ENCODE measurements at regions not wholly inside any gene's neighbourhood (a gene's known extent, or its start where the extent isn't known, plus 50 kb on each side); places are given as distances from the start of the nearest gene placed in this dataset.

DNA sequence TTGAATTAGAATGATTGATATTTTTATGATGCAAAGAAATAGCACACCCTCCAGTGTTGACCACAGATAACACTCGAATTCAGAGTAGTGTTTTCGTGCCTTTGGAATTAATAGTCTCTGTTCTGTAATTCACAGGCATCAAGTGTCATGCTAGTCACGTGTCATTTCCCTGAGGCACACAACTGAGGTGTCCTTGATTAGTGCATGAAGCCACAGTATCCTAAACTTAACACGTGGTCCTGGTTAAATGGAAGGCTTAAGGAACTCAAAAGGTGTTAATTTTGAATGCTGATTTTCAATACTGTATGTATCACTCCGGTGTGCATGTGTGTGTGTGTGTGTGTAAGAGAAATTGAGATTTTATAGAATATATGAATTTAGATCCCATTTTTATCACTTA lies 625.6 kb downstream of the TMEM114 start:
- no peak for DNase-seq
- BruUV-seq (replicated peaks) = no TSS peak
- Histone ChIP-seq H3K4me1 (no peaks in the 10 kb centered on the region), H3K27me3 (replicated peaks; ENCODE audit: control insufficient read depth, insufficient read depth, low read length) (no peaks in the 10 kb centered on the region), H3K4me3 (ENCODE audit: low read depth, low read length) (no peak overlapping the region), H3K9me3 (no peaks in the 10 kb centered on the region), H3K36me3 (ENCODE audit: control insufficient read depth, insufficient read depth, low read length) (no peaks in the 10 kb centered on the region)
- TF ChIP-seq, protein P1, sequence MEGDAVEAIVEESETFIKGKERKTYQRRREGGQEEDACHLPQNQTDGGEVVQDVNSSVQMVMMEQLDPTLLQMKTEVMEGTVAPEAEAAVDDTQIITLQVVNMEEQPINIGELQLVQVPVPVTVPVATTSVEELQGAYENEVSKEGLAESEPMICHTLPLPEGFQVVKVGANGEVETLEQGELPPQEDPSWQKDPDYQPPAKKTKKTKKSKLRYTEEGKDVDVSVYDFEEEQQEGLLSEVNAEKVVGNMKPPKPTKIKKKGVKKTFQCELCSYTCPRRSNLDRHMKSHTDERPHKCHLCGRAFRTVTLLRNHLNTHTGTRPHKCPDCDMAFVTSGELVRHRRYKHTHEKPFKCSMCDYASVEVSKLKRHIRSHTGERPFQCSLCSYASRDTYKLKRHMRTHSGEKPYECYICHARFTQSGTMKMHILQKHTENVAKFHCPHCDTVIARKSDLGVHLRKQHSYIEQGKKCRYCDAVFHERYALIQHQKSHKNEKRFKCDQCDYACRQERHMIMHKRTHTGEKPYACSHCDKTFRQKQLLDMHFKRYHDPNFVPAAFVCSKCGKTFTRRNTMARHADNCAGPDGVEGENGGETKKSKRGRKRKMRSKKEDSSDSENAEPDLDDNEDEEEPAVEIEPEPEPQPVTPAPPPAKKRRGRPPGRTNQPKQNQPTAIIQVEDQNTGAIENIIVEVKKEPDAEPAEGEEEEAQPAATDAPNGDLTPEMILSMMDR (IDR thresholded peaks at IDR 0.05; ENCODE audit: insufficient read depth in 1 of 2, low read depth in 1 of 2, low read length in 1 of 2, severe bottlenecking in 1 of 2, unreplicated experiment in 1 of 2) = no peak
- no peaks in the 10 kb centered on the region for H3K4me1 Mint-ChIP-seq (ENCODE audit: low read depth, unreplicated experiment)
- no peak overlapping the region for H3K4me3 Mint-ChIP-seq (ENCODE audit: unreplicated experiment)
- no peaks in the 10 kb centered on the region for H3K9me3 Mint-ChIP-seq (ENCODE audit: unreplicated experiment)
- CTCF ChIA-PET = no interaction called here
- H3K27ac Mint-ChIP-seq (ENCODE audit: unreplicated experiment) = no peak overlapping the region
- no peaks in the 10 kb centered on the region for H3K36me3 Mint-ChIP-seq (ENCODE audit: insufficient read depth, unreplicated experiment)
- POLR2A ChIA-PET = no interaction called here
- intact Hi-C loops (cut with micrococcal nuclease; ENCODE audit: unreplicated experiment) = no loop called here
- H3K27me3 Mint-ChIP-seq (ENCODE audit: insufficient read depth, unreplicated experiment) = peaks cover 6% of the 10 kb centered on the region

DNA sequence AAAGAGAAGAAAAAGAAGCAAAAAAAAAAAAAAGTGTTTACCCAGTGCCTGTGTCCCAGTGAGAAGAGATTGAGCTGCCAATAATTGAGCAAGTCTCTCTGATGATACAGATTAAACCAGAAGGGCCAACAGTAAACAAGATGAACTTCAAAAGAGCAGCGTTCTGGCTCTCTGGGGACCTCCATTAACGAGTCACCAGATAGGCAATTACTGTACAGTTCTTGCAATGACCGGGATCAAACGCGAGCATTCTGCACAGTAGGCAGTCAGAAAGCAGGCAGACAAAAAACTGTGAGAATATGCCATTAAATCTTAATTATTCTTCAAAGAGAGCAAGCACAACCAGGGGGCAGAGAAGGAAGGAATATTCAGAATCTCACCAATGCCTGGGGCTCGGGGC lies 626.1 kb downstream of the TMEM114 start:
- DNase-seq = no peak
- BruUV-seq (replicated peaks) = no TSS peak
- no peak overlapping the region for H3K4me3 Mint-ChIP-seq (ENCODE audit: unreplicated experiment)
- no peaks in the 10 kb centered on the region for H3K4me1 Mint-ChIP-seq (ENCODE audit: low read depth, unreplicated experiment)
- intact Hi-C loops (cut with micrococcal nuclease; ENCODE audit: unreplicated experiment) = no loop called here
- H3K36me3 Mint-ChIP-seq (ENCODE audit: insufficient read depth, unreplicated experiment) = no peaks in the 10 kb centered on the region
- TF ChIP-seq, protein P1 (IDR thresholded peaks at IDR 0.05; ENCODE audit: insufficient read depth in 1 of 2, low read depth in 1 of 2, low read length in 1 of 2, severe bottlenecking in 1 of 2, unreplicated experiment in 1 of 2) = no peak
- H3K9me3 Mint-ChIP-seq (ENCODE audit: unreplicated experiment) = no peaks in the 10 kb centered on the region
- ChIA-PET CTCF (no interaction called here), POLR2A (no interaction called here)
- no peaks in the 10 kb centered on the region for H3K9me3 ChIP-seq
- peaks cover 7% of the 10 kb centered on the region for H3K27me3 Mint-ChIP-seq (ENCODE audit: insufficient read depth, unreplicated experiment)
- H3K27ac Mint-ChIP-seq (ENCODE audit: unreplicated experiment) = no peak overlapping the region
- H3K4me1 ChIP-seq = no peaks in the 10 kb centered on the region
- no peak overlapping the region for H3K4me3 ChIP-seq (ENCODE audit: low read depth, low read length)
- H3K36me3 ChIP-seq (ENCODE audit: control insufficient read depth, insufficient read depth, low read length) = no peaks in the 10 kb centered on the region
- no peaks in the 10 kb centered on the region for H3K27me3 ChIP-seq (replicated peaks; ENCODE audit: control insufficient read depth, insufficient read depth, low read length)

DNA sequence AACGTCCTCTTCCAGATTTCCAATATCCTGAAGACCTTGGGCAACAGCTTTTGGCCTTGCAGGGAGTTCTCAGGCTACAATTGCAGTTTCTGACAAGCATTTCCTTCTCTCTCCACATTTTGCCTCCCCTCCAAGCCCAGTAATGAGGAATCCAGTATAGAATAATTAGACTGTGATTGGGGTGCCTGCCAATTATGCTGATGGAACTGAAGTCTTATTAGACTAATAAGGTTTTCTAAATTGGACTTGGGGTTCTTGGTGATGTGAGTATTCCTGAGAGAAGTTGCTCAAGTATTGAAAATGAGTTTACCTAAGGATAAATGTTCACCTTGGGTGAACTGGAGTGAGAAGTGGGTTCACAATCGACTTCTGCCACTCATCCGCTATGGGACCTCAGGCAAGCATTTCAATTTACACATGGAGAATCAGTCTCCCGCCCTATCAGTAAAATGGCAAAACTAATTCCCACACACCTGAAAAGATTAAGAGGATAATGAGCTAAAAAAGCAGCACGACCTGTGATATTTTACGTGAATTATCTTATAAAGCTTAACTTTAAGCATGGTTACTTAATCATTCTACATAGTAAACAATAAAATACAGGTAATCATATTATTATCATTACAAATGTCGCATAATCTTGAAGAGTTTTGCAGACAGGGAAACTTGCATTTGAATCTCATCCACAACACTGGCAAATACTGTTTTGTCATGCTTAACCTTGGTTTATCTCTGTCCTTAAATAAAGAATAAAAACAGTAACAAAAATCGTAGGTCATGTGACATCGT lies 628.0 kb downstream of the TMEM114 start:
- Histone ChIP-seq H3K4me3 (ENCODE audit: low read depth, low read length) (no peak overlapping the region), H3K4me1 (no peaks in the 10 kb centered on the region), H3K9me3 (no peaks in the 10 kb centered on the region), H3K27me3 (replicated peaks; ENCODE audit: control insufficient read depth, insufficient read depth, low read length) (no peaks in the 10 kb centered on the region), H3K36me3 (ENCODE audit: control insufficient read depth, insufficient read depth, low read length) (no peaks in the 10 kb centered on the region)
- CTCF ChIA-PET = no interaction called here
- intact Hi-C loops (cut with micrococcal nuclease; ENCODE audit: unreplicated experiment) = no loop called here
- H3K4me3 Mint-ChIP-seq (ENCODE audit: unreplicated experiment) = no peak overlapping the region
- H3K27me3 Mint-ChIP-seq (ENCODE audit: insufficient read depth, unreplicated experiment) = peaks cover 10% of the 10 kb centered on the region
- no TSS peak for BruUV-seq (replicated peaks)
- no peak for DNase-seq
- no peaks in the 10 kb centered on the region for H3K36me3 Mint-ChIP-seq (ENCODE audit: insufficient read depth, unreplicated experiment)
- TF ChIP-seq, protein P1 (IDR thresholded peaks at IDR 0.05; ENCODE audit: insufficient read depth in 1 of 2, low read depth in 1 of 2, low read length in 1 of 2, severe bottlenecking in 1 of 2, unreplicated experiment in 1 of 2) = no peak
- no peaks in the 10 kb centered on the region for H3K9me3 Mint-ChIP-seq (ENCODE audit: unreplicated experiment)
- H3K27ac Mint-ChIP-seq (ENCODE audit: unreplicated experiment) = no peak overlapping the region
- POLR2A ChIA-PET = no interaction called here
- no peaks in the 10 kb centered on the region for H3K4me1 Mint-ChIP-seq (ENCODE audit: low read depth, unreplicated experiment)

Measured in Caco-2 (cell line).